Activated naive CD8-positive, alpha-beta T cell treated with anti-CD3 and anti-CD28 coated beads, Interleukin-2, amount 50 U/mL, for 24 hours (primary cell): ENCODE measurements at regions not wholly inside any gene's neighbourhood (a gene's known extent, or its start where the extent isn't known, plus 50 kb on each side); places are given as distances from the start of the nearest gene placed in this dataset.
A peak's percentile ranks its signal among the peaks of the same experiment; 100 is the strongest.
"Not testable (repeated sequence)": the region's sequence is repeated elsewhere in the genome, so short reads cannot be mapped to it uniquely, and the experiment has no call there.

ENCODE experiments used
- ATAC-seq: fragments of 150-1000 bp; cut with Tn5 transposase; one replicate; pipeline ENCODE4 v1.10.0; 2021
- DNase-seq: peaks from one replicate; pipeline ENCODE4 v3.0.0; 2021
- H3K27ac Mint-ChIP-seq: one replicate; pipeline ENCODE4 v1.8.0; 2021; ENCODE audit warnings: mild to moderate bottlenecking, mixed read lengths
- H3K27me3 Mint-ChIP-seq: one replicate; pipeline ENCODE4 v1.8.0; 2021; ENCODE audit warnings: mixed read lengths
- H3K36me3 Mint-ChIP-seq: one replicate; pipeline ENCODE4 v1.8.0; 2021; ENCODE audit warnings: low read depth, mixed read lengths
- H3K4me1 Mint-ChIP-seq: one replicate; pipeline ENCODE4 v1.8.0; 2021; ENCODE audit warnings: mixed read lengths
- H3K4me3 Mint-ChIP-seq: one replicate; pipeline ENCODE4 v1.8.0; 2021; ENCODE audit warnings: mild to moderate bottlenecking, moderate library complexity, mixed read lengths
- H3K9me3 Mint-ChIP-seq: one replicate; pipeline ENCODE4 v1.8.0; 2021; ENCODE audit warnings: mixed read lengths

- DNase-seq (no peak), ATAC-seq (no peak)
- no peaks in the 10 kb centered on the region for H3K36me3 Mint-ChIP-seq
- peaks cover 10% of the 10 kb centered on the region for H3K27me3 Mint-ChIP-seq
- no peak overlapping the region for H3K4me3 Mint-ChIP-seq
- no peaks in the 10 kb centered on the region for H3K9me3 Mint-ChIP-seq
- peak overlapping the region; percentile 18 for H3K27ac Mint-ChIP-seq
- H3K4me1 Mint-ChIP-seq = peaks cover 26% of the 10 kb centered on the region
Measured at GRCh38 chr10:30734901-30735300, 105.3 kb upstream of the LYZL2 start.

- ATAC-seq (no peak), DNase-seq (no peak)
- Mint-ChIP-seq H3K36me3 (no peaks in the 10 kb centered on the region), H3K4me1 (peaks cover 17% of the 10 kb centered on the region), H3K9me3 (no peaks in the 10 kb centered on the region), H3K27ac (no peak overlapping the region), H3K27me3 (peaks cover 10% of the 10 kb centered on the region), H3K4me3 (no peak overlapping the region)
Measured at GRCh38 chr10:30732671-30733070, 103.1 kb upstream of the LYZL2 start.

DNA sequence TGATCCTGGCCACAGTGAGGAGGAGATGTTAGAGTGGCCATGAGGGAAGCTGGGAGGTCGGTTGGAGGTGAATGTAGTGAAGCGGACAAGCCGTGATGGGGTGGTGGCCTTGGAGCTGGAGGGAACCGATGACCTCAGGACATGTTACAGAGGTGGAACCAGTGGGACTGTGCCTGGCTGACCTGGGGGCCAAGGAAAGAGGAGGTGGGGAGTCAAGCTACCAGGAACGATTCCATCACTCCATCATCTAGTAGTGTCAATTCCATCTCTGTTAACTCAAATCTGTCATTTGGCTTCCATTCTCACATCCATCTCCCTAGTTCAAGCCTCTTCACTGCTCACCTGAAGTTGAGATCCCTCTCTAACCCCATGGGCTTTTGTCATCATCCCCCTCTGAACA lies 102.4 kb upstream of the LYZL2 start:
- no peak for ATAC-seq
- peaks cover 10% of the 10 kb centered on the region for H3K27me3 Mint-ChIP-seq
- peaks cover 12% of the 10 kb centered on the region for H3K4me1 Mint-ChIP-seq
- no peaks in the 10 kb centered on the region for H3K9me3 Mint-ChIP-seq
- DNase-seq = no peak
- H3K36me3 Mint-ChIP-seq = no peaks in the 10 kb centered on the region
- no peak overlapping the region for H3K4me3 Mint-ChIP-seq
- no peak overlapping the region for H3K27ac Mint-ChIP-seq

GRCh38 chr10:30730306-30730705 lies 100.8 kb upstream of the LYZL2 start:
- peaks cover 8% of the 10 kb centered on the region for H3K27me3 Mint-ChIP-seq
- H3K4me1 Mint-ChIP-seq = peaks cover 3% of the 10 kb centered on the region
- no peak overlapping the region for H3K4me3 Mint-ChIP-seq
- no peak overlapping the region for H3K27ac Mint-ChIP-seq
- DNase-seq (no peak), ATAC-seq (no peak)
- no peaks in the 10 kb centered on the region for H3K9me3 Mint-ChIP-seq
- H3K36me3 Mint-ChIP-seq = no peaks in the 10 kb centered on the region

DNA sequence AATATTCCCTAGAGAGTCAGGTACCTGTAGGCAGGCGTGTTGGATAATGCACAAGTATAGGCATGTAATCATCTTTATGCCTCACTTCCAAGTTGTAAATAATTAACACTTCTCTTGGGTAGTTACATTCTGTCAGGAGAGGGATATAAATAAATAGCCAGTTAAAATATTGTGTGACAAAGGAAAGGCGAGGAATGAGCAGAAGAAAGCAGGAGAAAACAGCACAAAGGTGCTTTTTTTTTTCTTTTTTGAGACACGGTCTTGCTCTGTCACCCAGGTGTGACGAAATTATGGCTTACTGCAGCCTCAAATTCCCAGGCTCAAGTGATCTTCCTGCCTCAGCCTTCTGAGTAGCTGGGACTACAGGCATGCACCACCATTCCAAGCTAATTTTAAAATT lies 99.2 kb upstream of the LYZL2 start:
- no peak for ATAC-seq
- no peaks in the 10 kb centered on the region for H3K27me3 Mint-ChIP-seq
- H3K9me3 Mint-ChIP-seq = no peaks in the 10 kb centered on the region
- H3K27ac Mint-ChIP-seq = no peak overlapping the region
- H3K4me3 Mint-ChIP-seq = no peak overlapping the region
- DNase-seq = no peak
- no peaks in the 10 kb centered on the region for H3K36me3 Mint-ChIP-seq
- no peaks in the 10 kb centered on the region for H3K4me1 Mint-ChIP-seq

DNA sequence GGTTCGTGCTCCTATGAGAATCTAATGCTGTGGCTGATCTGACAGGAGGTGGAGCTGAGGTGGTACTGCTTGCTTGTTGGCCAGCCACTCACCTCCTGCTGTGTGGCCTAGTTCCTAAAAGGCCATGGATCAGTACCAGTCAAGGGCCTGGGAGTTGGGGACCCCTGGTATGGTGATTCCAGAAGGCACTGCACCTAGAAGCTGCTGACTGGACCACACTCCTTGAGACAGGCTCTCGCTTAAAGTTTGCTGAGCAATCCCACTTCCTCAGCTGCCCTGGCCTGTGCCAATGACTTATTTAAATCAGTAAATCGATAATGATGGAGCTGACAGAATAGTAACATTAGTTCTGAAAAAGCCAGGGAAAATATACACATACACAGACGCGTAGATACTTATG lies 98.6 kb upstream of the LYZL2 start:
- no peaks in the 10 kb centered on the region for H3K27me3 Mint-ChIP-seq
- H3K27ac Mint-ChIP-seq = no peak overlapping the region
- no peaks in the 10 kb centered on the region for H3K4me1 Mint-ChIP-seq
- no peaks in the 10 kb centered on the region for H3K36me3 Mint-ChIP-seq
- DNase-seq (no peak), ATAC-seq (no peak)
- no peak overlapping the region for H3K4me3 Mint-ChIP-seq
- no peaks in the 10 kb centered on the region for H3K9me3 Mint-ChIP-seq

- ATAC-seq (no peak), DNase-seq (no peak)
- Mint-ChIP-seq H3K4me1 (no peaks in the 10 kb centered on the region), H3K36me3 (no peaks in the 10 kb centered on the region), H3K27ac (no peak overlapping the region), H3K9me3 (no peaks in the 10 kb centered on the region), H3K27me3 (no peaks in the 10 kb centered on the region), H3K4me3 (no peak overlapping the region)
Measured at GRCh38 chr10:30727524-30727923, 98.0 kb upstream of the LYZL2 start.

DNA sequence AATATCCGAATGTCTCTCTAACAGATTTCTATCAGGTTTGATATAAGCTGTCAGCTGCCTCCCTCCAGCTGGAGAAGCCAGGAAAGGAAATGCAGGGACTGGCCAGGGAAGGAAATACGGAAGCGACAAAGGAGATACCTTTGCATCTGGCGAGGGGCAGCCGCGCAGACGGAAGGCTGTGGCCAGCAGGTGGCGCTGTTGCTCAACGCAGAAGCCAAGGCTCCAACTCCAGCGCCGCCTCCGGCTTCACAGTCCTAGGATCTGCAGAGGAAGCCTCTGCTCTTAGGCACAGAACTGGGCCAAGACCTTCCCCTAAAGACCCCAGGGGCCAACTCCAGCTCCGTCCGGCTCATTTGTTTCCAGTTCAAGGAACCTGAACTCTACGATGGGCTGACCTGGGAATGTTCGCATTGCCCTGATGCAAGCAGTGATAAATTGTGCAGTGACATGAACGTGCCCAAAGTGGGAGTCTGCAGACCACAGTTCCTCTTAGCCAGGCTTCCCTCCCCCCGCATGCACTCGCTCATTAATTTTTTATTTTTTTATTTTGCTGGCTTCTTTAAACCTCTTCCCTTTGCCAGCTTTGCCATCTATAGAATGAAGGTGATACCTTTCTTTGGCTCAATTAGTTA lies 97.3 kb upstream of the LYZL2 start:
- not testable (repeated sequence) for H3K27ac Mint-ChIP-seq, H3K9me3 Mint-ChIP-seq, H3K36me3 Mint-ChIP-seq, H3K4me1 Mint-ChIP-seq, H3K4me3 Mint-ChIP-seq, H3K27me3 Mint-ChIP-seq
- DNase-seq (peak; percentile 89), ATAC-seq (peak; percentile 90)

DNA sequence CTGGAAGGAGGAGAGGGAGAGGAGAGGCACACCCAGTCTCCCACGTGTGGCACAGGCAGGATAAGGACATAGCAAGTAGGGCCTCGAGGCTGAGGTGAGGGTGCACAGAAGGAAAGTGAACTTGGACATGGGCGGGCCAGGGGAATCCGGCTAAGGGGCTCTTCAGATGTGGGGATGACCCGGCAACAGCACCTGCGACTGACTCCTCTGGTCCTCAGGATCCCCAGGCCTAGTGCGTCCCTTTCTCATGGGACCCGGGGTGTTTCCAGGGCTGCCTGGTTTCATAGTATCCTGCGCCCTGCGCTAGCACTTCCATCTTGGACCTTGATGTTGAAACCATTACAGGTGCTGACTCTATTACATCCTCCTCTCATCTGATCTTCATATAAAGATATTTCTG lies 96.1 kb upstream of the LYZL2 start:
- Mint-ChIP-seq H3K4me1 (no peaks in the 10 kb centered on the region), H3K27me3 (no peaks in the 10 kb centered on the region), H3K27ac (no peak overlapping the region), H3K9me3 (no peaks in the 10 kb centered on the region), H3K4me3 (no peak overlapping the region), H3K36me3 (no peaks in the 10 kb centered on the region)
- DNase-seq (no peak), ATAC-seq (no peak)

DNA sequence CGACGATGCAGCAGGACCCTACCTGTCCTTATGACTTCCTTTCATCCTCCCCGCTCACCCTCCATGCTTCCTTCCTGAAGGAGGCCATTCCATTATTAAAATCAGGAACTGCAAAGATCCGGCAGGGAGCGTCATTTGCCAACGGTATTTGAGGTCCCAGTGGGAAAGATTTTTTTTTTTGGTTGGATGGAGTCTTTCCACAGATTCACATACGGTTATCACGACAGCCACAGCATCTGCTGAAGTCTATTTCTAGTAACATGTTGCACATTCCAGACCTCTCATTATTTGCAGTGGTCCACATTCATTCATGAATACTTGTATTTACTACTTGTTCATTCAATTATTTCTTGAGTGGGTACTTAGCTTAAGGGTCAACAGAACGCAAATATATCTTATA lies 94.7 kb upstream of the LYZL2 start:
- no peaks in the 10 kb centered on the region for H3K9me3 Mint-ChIP-seq
- H3K36me3 Mint-ChIP-seq = no peaks in the 10 kb centered on the region
- no peaks in the 10 kb centered on the region for H3K4me1 Mint-ChIP-seq
- no peak for DNase-seq
- H3K27me3 Mint-ChIP-seq = no peaks in the 10 kb centered on the region
- no peak overlapping the region for H3K27ac Mint-ChIP-seq
- no peak for ATAC-seq
- H3K4me3 Mint-ChIP-seq = no peak overlapping the region

GRCh38 chr10:30722956-30723620 lies 93.5 kb upstream of the LYZL2 start:
- H3K4me1 Mint-ChIP-seq = no peaks in the 10 kb centered on the region
- no peaks in the 10 kb centered on the region for H3K36me3 Mint-ChIP-seq
- no peak overlapping the region for H3K27ac Mint-ChIP-seq
- DNase-seq = no peak
- H3K9me3 Mint-ChIP-seq = no peaks in the 10 kb centered on the region
- no peaks in the 10 kb centered on the region for H3K27me3 Mint-ChIP-seq
- no peak for ATAC-seq
- no peak overlapping the region for H3K4me3 Mint-ChIP-seq

DNA sequence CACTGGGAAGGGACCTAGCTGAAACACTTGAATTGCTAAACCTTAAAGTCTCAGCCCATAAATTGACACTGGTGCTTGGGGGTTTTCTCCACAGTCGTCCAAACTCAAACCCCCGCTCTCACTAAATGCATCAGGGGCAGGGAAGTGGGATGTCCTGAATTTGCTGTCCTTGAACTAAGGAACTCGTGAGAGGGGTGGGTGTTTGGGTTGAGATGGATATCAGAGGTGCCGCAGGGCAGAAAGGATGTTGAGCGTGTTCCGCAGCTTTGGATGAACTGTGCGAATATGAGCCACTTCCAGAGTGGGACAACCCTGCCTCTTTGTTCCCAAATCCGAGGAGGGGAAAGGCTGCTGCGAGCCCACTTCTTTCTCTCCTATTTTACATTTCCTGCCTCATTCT lies 90.3 kb upstream of the LYZL2 start:
- Mint-ChIP-seq H3K27me3 (no peaks in the 10 kb centered on the region), H3K9me3 (no peaks in the 10 kb centered on the region), H3K4me3 (no peak overlapping the region), H3K36me3 (no peaks in the 10 kb centered on the region), H3K27ac (no peak overlapping the region), H3K4me1 (peaks cover 5% of the 10 kb centered on the region)
- no peak for DNase-seq
- no peak for ATAC-seq

GRCh38 chr10:30709700-30710358 lies 80.3 kb upstream of the LYZL2 start:
- ATAC-seq (no peak), DNase-seq (no peak)
- peaks cover 15% of the 10 kb centered on the region for H3K36me3 Mint-ChIP-seq
- H3K4me3 Mint-ChIP-seq = no peak overlapping the region
- H3K27ac Mint-ChIP-seq = no peak overlapping the region
- H3K9me3 Mint-ChIP-seq = peaks cover 14% of the 10 kb centered on the region
- H3K27me3 Mint-ChIP-seq = no peaks in the 10 kb centered on the region
- peaks cover 33% of the 10 kb centered on the region for H3K4me1 Mint-ChIP-seq

DNA sequence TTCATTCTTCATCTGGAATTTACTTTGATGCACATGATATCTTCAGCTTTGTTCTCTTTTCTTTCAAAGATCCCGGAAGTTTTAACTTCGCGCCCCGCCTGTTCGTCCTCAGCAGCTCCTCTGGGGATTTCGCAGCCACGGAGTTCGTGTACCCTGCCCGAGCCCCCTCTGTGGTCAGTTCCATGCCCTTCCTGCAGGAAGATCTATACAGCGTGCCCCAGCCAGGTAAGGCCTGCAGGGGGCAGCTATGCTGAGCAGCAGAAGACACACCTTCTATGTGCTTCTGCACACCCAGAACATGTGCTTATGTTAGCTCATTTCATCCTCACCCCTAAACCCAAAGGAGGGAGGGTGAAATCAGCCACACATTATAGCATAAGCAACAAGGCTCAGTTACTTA lies 79.7 kb upstream of the LYZL2 start:
- H3K27me3 Mint-ChIP-seq = no peaks in the 10 kb centered on the region
- H3K27ac Mint-ChIP-seq = no peak overlapping the region
- ATAC-seq (no peak), DNase-seq (no peak)
- peaks cover 14% of the 10 kb centered on the region for H3K9me3 Mint-ChIP-seq
- peaks cover 37% of the 10 kb centered on the region for H3K4me1 Mint-ChIP-seq
- H3K36me3 Mint-ChIP-seq = peaks cover 13% of the 10 kb centered on the region
- no peak overlapping the region for H3K4me3 Mint-ChIP-seq

GRCh38 chr10:30708234-30708633 lies 78.7 kb upstream of the LYZL2 start:
- Mint-ChIP-seq H3K27me3 (no peaks in the 10 kb centered on the region), H3K36me3 (peaks cover 4% of the 10 kb centered on the region), H3K4me1 (peaks cover 46% of the 10 kb centered on the region), H3K4me3 (no peak overlapping the region), H3K9me3 (peaks cover 4% of the 10 kb centered on the region), H3K27ac (no peak overlapping the region)
- no peak for DNase-seq
- ATAC-seq = no peak
